GM12892 (cell line): ENCODE measurements at regions not wholly inside any gene's neighbourhood (a gene's known extent, or its start where the extent isn't known, plus 50 kb on each side); places are given as distances from the start of the nearest gene placed in this dataset.

Experiments
- DNase-seq: peaks from one replicate; pipeline ENCODE4 v3.0.0; 2011; ENCODE audit not compliant: insufficient read length
- FAIRE-seq: peaks from 2 replicates; lab custom pipeline; 2011; peaks lifted over from hg19 to GRCh38; lab: Jason Lieb, UNC
- POLR2A ChIP-seq: IDR thresholded peaks from 2 replicates; pipeline ENCODE4 v1.6.1; 2011; ENCODE audit warnings: low read depth, low read length, control low read depth
- POLR2AphosphoS5 ChIP-seq: IDR thresholded peaks from 2 replicates; pipeline ENCODE4 v1.6.1; 2011; ENCODE audit warnings: low read depth, low read length, control low read depth
- TAF1 ChIP-seq: IDR thresholded peaks from 2 replicates; pipeline ENCODE4 v1.6.1; 2011; ENCODE audit warnings: low read depth, mild to moderate bottlenecking, control low read depth, low read length, borderline replicate concordance

DNA sequence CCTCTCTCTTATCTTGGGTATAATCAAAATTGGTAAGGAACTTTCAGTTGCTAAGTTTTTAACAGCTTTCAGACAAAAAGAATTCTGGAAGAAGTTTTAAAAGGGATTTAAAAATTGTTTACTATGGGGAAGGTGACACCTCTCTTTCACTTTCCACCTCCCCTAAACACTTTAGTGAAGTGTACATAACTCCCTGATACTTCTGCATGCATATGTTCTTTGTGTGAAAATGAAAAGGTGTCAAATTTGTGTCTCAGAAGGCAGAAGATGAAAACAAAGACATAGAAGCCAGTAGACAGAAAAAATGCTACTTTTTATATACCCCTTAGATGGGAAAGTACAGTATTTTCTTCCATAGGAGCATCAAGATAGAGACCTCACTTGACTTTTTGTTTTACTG is 117.8 kb downstream of the TMEM26 start:
- no peak for FAIRE-seq
- TF ChIP-seq POLR2AphosphoS5: no peak
- no peak for TF ChIP-seq TAF1
- TF ChIP-seq POLR2A: no peak
- DNase-seq: no peak

- FAIRE-seq: no peak
- DNase-seq: no peak
- TF ChIP-seq POLR2A (no peak), POLR2AphosphoS5 (no peak)
These were observed 120.6 kb downstream of the TMEM26 start for GRCh38 chr10:61332581-61332980.

- FAIRE-seq (no peak), DNase-seq (no peak)
- no peak for TF ChIP-seq TAF1
- no peak for TF ChIP-seq POLR2A
- TF ChIP-seq POLR2AphosphoS5: no peak
These were observed 122.5 kb downstream of the TMEM26 start for GRCh38 chr10:61330669-61331068.

GRCh38 chr10:61329854-61330253 is 123.3 kb downstream of the TMEM26 start:
- TF ChIP-seq POLR2A: no peak
- DNase-seq (no peak), FAIRE-seq (no peak)

DNA sequence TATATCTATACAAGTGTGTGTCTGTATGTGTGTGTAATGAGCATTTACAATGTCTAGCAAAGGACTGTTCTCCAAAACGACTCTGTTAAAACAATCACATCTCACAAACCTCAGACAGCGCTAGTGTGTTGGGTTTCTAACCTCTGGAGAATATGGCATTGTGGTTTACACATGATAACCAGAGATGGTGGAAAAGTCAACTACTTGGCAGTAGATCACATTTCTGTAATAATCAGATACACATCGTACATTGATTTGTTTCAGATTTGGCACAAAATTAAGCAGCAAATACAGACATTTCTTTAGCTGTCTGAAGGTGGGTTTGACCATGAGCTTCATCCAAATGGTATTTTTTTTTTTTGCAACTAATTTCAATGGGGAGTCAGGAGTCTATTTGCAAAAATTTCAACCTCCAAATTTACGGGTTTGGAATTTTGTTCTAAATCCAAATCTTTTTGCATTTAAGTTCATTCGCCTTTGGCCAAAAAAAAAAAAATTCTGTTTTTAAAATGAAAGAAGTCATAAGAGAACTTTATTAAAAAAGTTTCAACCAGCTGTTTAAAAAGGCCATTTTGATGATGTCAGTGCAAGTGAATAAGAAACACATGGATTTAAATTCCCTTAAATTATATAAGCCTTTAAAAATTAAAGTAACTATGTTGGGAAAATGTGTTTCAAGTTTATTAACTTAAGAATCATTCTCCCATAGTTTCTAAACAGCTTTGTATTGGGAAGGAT is 127.8 kb downstream of the TMEM26 start:
- TF ChIP-seq TAF1: no peak
- TF ChIP-seq POLR2AphosphoS5: no peak
- TF ChIP-seq POLR2A: no peak
- FAIRE-seq: no peak
- DNase-seq: no peak

DNA sequence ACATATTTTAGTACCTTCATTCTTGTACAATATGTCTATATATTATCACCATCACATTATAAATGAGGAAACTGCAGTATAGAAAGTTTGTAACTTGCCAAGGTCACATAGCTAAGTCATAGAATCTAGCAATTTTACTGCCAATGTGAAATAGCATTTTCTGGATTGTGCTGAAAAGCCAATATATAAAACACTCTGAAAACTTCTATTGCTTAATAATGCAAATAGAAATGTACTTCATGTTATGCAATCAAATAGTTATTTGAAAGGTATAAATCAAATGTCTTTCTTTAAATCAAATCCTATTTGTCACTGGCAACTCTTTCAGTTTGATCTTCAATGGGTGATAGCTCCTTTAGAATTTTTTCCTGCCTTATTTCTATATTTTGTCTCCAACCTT is 129.5 kb downstream of the TMEM26 start:
- DNase-seq (no peak), FAIRE-seq (no peak)
- TF ChIP-seq POLR2A (no peak), POLR2AphosphoS5 (no peak), TAF1 (no peak)

- TF ChIP-seq POLR2A (no peak), POLR2AphosphoS5 (no peak), TAF1 (no peak)
These were observed 131.9 kb downstream of the TMEM26 start for GRCh38 chr10:61321041-61321857.

GRCh38 chr10:61320257-61320587 is 133.0 kb downstream of the TMEM26 start:
- no peak for TF ChIP-seq POLR2A
- TF ChIP-seq TAF1: no peak
- TF ChIP-seq POLR2AphosphoS5: no peak
- DNase-seq (no peak), FAIRE-seq (no peak)

More at GRCh38 chr10:61321041-61321857, 131.9 kb downstream of the TMEM26 start:
- DNase-seq: no peak
- no peak for FAIRE-seq

DNA sequence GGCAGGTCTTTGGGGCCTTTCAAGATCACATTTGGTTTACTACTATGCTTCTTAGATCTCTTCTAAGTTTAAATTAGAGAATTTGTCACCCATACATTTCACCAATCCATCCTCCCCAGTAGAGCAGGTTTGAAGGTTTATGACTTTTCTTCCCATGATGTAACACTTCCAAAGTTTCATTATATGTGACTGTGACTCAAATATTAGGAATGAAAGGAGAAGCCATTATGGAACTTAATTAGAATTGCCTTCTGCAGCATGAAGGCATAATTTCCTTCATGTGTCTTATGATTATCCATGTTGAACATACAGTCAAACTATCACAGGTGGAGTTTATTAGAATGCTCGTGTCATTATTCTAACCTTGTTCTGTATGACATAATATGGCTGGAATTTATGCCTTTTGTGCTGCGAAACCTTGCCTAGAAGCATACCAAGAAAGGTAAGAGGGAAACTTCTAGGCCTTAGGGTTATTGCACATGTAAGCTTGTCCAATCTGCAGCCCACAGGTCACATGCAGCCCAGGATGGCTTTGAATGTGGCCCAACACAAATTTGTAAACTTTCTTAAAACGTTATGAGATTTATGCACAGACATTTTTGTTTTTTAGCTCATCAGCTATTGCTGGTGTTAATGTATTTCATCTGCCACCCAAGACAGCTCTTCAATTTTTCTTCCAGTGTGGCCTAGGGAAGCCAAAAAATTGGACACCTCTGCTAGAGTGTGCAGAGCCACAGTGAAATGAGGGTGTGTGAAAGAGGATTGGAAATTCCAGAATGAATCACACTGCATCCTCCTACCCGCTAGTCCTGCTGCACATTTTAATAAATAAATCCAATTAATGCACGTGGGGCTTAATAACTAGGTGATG is 133.6 kb downstream of the TMEM26 start:
- no peak for TF ChIP-seq TAF1
- no peak for TF ChIP-seq POLR2AphosphoS5
- TF ChIP-seq POLR2A: no peak
- FAIRE-seq: no peak
- no peak for DNase-seq

- DNase-seq (no peak), FAIRE-seq (no peak)
- TF ChIP-seq TAF1 (no peak), POLR2A (no peak), POLR2AphosphoS5 (no peak)
These were observed 134.8 kb downstream of the TMEM26 start for GRCh38 chr10:61318429-61318828.

- FAIRE-seq: no peak
- TF ChIP-seq POLR2AphosphoS5 (no peak), POLR2A (no peak), TAF1 (no peak)
These were observed 135.5 kb downstream of the TMEM26 start for GRCh38 chr10:61317706-61318105.

DNA sequence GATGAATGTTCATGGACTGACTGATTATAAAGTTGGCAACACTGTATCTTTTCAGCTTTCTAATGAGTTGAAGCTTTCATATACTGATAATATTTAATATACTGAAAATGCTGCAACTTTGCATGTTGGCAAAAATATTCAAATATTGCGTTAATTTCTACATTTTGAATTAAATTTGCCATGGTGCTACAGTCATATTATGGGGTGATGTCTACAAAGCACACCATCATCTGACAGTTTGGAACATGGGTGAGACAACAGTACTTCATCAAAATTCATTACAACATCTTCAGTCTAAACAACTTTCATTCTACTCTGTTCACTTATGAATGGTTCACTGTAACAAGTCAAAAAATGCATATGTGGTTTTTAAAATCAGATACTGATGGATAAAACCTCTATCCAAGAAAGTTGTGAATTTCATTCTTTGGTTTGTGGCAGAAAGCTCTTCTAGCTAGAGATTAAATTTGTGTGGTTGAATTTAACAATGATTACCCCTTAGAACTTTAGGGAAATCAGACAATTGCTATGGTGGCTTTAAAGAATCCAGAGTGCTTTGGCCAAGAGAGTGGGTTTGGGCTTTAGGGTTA is 136.4 kb downstream of the TMEM26 start:
- DNase-seq: no peak
- no peak for FAIRE-seq
- TF ChIP-seq POLR2A (no peak), TAF1 (no peak), POLR2AphosphoS5 (no peak)

More at GRCh38 chr10:61317706-61318105, 135.5 kb downstream of the TMEM26 start:
- no peak for DNase-seq
